A549 (cell line): ENCODE measurements at regions not wholly inside any gene's neighbourhood (a gene's known extent, or its start where the extent isn't known, plus 50 kb on each side); places are given as distances from the start of the nearest gene placed in this dataset.

ENCODE experiments used
- KDM1A ChIP-seq: fragments of 200-600 bp; sonication (generic); IDR thresholded peaks from 2 replicates; pipeline ENCODE4 v1.6.1; 2016; ENCODE audit warnings: low read depth, mild to moderate bottlenecking
- NPAS2 ChIP-seq: fragments of 250-450 bp; sonication (Bioruptor Pico); IDR thresholded peaks from 2 replicates; pipeline ENCODE4 v1.8.0; 2022; ENCODE audit warnings: mild to moderate bottlenecking, moderate library complexity, borderline replicate concordance
- RAD21 ChIP-seq, 2 experiments: fragments of >200 bp in 1 of 2; sonication (Bioruptor Twin) in 1 of 2; formaldehyde crosslinking in 1 of 2; IDR thresholded peaks in 1 of 2; conservative IDR thresholded peaks in 1 of 2; 2 replicates in 1 of 2; 3 replicates in 1 of 2; pipeline ENCODE4 v1.6.1; 2012 to 2018; ENCODE audit warnings: inconsistent platforms in 1 of 2
- RFX5 ChIP-seq: fragments of 450-650 bp; IDR thresholded peaks from 2 replicates; pipeline ENCODE4 v1.7.1; 2014; ENCODE audit warnings: antibody characterized with exemption, mild to moderate bottlenecking, moderate library complexity
- USF2 ChIP-seq: fragments of 450-650 bp; IDR thresholded peaks from 2 replicates; pipeline ENCODE4 v1.6.1; 2014; ENCODE audit warnings: antibody characterized with exemption
- TF ChIP-seq, protein P1 (sequence below): fragments of >200 bp; sonication (Bioruptor Twin); formaldehyde crosslinking; IDR thresholded peaks from 3 replicates; pipeline ENCODE4 v1.5.1; 2016

- TF ChIP-seq, protein P1, sequence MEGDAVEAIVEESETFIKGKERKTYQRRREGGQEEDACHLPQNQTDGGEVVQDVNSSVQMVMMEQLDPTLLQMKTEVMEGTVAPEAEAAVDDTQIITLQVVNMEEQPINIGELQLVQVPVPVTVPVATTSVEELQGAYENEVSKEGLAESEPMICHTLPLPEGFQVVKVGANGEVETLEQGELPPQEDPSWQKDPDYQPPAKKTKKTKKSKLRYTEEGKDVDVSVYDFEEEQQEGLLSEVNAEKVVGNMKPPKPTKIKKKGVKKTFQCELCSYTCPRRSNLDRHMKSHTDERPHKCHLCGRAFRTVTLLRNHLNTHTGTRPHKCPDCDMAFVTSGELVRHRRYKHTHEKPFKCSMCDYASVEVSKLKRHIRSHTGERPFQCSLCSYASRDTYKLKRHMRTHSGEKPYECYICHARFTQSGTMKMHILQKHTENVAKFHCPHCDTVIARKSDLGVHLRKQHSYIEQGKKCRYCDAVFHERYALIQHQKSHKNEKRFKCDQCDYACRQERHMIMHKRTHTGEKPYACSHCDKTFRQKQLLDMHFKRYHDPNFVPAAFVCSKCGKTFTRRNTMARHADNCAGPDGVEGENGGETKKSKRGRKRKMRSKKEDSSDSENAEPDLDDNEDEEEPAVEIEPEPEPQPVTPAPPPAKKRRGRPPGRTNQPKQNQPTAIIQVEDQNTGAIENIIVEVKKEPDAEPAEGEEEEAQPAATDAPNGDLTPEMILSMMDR, result no peak
- TF ChIP-seq NPAS2 (CRISPR knock-in tag) (no peak), RAD21 (conservative IDR thresholded peaks at IDR 0.05 in 1 of 2, IDR thresholded peaks at IDR 0.05 in 1 of 2) (no peak), RFX5 (no peak), USF2 (no peak), KDM1A (no peak)
These were observed 832.6 kb upstream of the TMPRSS15 start for GRCh38 chr21:19236209-19236608.
